CD4-positive, alpha-beta T cell treated with Interleukin-1 beta for 1 hour (primary cell): ENCODE measurements at regions not wholly inside any gene's neighbourhood (a gene's known extent, or its start where the extent isn't known, plus 50 kb on each side); places are given as distances from the start of the nearest gene placed in this dataset.

Experiments used
- DNase-seq, 2 donors: peaks; one replicate each; pipeline ENCODE4 v3.0.0-alpha.2; 2020 to 2022

GRCh38 chr5:72007336-72008111, 99.8 kb upstream of the MAP1B start:
- no peak for DNase-seq

GRCh38 chr5:72009280-72009679, 98.0 kb upstream of the MAP1B start:
- no peak for DNase-seq

- DNase-seq: no peak
Observed at GRCh38 chr5:72010430-72010829, 96.8 kb upstream of the MAP1B start.

- no peak for DNase-seq
Observed at GRCh38 chr5:72012906-72013305, 94.4 kb upstream of the MAP1B start.

GRCh38 chr5:72013766-72014624, 93.3 kb upstream of the MAP1B start:
- DNase-seq: no peak

GRCh38 chr5:72015103-72015548, 92.1 kb upstream of the MAP1B start:
- no peak for DNase-seq

- DNase-seq: peak; percentile 23 to 57
Observed at GRCh38 chr5:72018143-72018803, 89.0 kb upstream of the MAP1B start.

- no peak for DNase-seq
Observed at GRCh38 chr5:72020161-72020983, 86.9 kb upstream of the MAP1B start.

GRCh38 chr5:72021651-72022357, 85.5 kb upstream of the MAP1B start:
- DNase-seq: no peak

GRCh38 chr5:72028382-72028781, 78.9 kb upstream of the MAP1B start:
- no peak for DNase-seq

GRCh38 chr5:72030237-72030636, 77.0 kb upstream of the MAP1B start:
- DNase-seq: no peak

GRCh38 chr5:72032788-72033187, 74.5 kb upstream of the MAP1B start:
- no peak for DNase-seq

- no peak for DNase-seq
Observed at GRCh38 chr5:72034770-72035169, 72.5 kb upstream of the MAP1B start.

- DNase-seq: no peak
Observed at GRCh38 chr5:72035831-72036230, 71.4 kb upstream of the MAP1B start.

- no peak for DNase-seq
Observed at GRCh38 chr5:72036951-72037350, 70.3 kb upstream of the MAP1B start.

- DNase-seq: no peak
Observed at GRCh38 chr5:72040513-72040912, 66.8 kb upstream of the MAP1B start.

GRCh38 chr5:72041654-72042053, 65.6 kb upstream of the MAP1B start:
- DNase-seq: no peak

- no peak for DNase-seq
Observed at GRCh38 chr5:72042097-72042496, 65.2 kb upstream of the MAP1B start.

GRCh38 chr5:72045692-72046091, 61.6 kb upstream of the MAP1B start:
- no peak for DNase-seq

- no peak for DNase-seq
Observed at GRCh38 chr5:72046106-72046505, 61.2 kb upstream of the MAP1B start.

- no peak for DNase-seq
Observed at GRCh38 chr5:72055636-72056035, 51.6 kb upstream of the MAP1B start.
